GM18909 (cell line): ENCODE measurements at regions not wholly inside any gene's neighbourhood (a gene's known extent, or its start where the extent isn't known, plus 50 kb on each side); places are given as distances from the start of the nearest gene placed in this dataset.
"Not testable (repeated sequence)": the region's sequence is repeated elsewhere in the genome, so short reads cannot be mapped to it uniquely, and the experiment has no call there.

Source experiments
- ATAC-seq: cut with Tn5 transposase; IDR thresholded peaks from one replicate; pipeline ENCODE4 v1.9.1; 2021; ENCODE audit warnings: mild to moderate bottlenecking; ENCODE audit not compliant: unreplicated experiment, poor library complexity

DNA sequence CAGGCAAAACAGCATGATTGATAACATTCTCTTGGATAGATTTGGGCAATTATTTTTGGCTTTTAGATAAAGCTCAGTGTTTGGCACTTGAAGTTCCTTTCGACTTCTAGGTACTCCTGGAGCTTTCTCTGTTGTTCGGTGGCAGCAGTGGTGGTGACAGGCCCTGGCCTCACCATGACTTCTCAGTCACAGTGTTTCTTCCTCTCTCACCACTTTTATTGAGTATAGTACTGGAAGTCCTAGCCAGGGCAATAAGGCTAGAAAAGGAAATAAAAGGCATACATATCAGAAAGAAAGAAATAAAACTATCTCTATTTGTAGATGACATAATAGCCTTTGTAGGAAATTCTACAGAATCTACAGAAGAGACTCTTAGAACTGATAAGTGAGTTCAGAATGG is 101.2 kb upstream of the SIRPG start:
- no peak for ATAC-seq

GRCh38 chr20:1757606-1758512 is 100.3 kb upstream of the SIRPG start:
- ATAC-seq, result no peak

DNA sequence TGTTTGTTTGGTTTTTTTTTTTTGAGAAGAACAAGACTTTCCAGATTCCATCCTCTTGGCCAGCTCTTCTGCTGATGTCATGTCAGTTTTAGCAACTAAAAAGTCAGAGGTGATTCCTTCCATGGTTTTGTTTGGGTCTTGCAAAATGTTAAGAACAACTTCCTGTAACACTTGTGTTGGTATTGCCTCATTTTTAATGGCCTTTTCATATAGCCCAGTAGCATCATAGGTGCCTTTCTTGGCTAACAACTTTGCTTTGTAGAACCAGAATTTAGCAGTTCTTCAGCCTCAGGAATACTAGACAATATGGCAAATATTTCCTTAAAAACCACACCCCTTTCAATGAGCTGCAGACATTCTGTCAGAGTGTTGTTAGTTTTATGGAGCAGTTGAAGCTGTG is 99.5 kb upstream of the SIRPG start:
- ATAC-seq, result no peak

GRCh38 chr20:1754749-1755148 is 97.2 kb upstream of the SIRPG start:
- ATAC-seq, result no peak

GRCh38 chr20:1754306-1754705 is 96.7 kb upstream of the SIRPG start:
- ATAC-seq, result no peak

DNA sequence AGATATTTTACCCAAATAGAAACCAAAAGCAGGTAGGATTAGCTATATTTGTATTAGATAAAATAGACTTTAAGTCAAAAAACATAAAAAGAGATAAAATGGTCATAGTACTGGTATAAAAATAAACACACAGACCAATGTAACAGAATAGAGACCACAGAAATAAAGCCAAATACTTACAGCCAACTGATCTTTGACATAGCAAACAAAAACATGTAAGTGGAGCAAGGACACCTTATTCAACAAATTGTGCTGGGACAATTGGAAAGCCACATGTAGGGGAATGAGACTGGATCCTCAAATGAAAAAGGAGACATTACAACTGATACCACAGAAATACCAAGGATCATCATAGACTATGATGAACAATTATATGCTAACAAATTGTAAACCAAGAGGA is 94.5 kb upstream of the SIRPG start:
- no peak for ATAC-seq

GRCh38 chr20:1748777-1749176 is 91.2 kb upstream of the SIRPG start:
- ATAC-seq, result no peak

DNA sequence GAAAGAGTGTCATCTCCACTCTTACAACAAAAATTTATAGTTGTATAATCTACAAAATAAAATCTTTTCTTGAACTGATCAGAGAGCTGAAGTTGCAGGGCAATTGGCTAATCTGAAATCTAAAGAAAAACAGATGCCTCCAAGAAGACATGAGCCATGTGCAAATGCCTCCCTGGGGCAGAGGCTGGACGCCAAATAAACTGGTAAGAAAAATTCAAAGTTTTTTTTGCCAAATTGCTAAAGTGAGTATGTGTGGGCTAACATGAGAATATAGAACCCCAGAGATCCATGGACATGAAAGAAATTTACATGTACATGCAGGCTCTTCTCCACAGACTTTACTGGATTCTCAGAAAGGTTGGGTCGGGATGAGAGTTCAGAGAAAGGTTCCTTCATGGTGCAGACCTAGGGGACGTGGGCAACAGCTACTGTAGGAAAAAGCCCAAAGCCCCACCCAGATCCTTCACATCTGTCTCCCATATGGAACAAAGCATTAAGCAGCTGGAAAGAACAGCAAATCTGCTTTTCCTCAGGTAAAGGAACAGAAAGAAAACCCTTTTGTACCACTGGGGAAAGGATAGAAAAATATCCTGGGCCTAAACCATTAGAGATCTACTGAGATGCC is 90.5 kb upstream of the SIRPG start:
- ATAC-seq, result no peak

DNA sequence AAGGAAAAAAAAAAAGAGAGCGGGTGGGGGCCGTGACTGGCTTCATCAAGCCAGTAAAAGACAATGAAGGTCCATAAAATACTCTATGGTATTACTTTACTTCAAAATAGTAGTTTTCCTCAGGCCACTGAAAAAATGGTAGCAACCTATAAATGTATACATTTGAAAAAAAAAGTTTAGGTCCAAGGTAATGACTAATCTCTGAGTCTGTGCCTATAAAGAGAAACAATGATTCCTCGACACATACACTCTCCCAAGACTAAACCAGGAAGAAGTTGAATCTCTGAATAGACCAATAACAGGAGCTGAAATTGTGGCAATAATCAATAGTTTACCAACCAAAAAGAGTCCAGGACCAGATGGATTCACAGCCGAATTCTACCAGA is 84.5 kb upstream of the SIRPG start:
- ATAC-seq, result not testable (repeated sequence)

DNA sequence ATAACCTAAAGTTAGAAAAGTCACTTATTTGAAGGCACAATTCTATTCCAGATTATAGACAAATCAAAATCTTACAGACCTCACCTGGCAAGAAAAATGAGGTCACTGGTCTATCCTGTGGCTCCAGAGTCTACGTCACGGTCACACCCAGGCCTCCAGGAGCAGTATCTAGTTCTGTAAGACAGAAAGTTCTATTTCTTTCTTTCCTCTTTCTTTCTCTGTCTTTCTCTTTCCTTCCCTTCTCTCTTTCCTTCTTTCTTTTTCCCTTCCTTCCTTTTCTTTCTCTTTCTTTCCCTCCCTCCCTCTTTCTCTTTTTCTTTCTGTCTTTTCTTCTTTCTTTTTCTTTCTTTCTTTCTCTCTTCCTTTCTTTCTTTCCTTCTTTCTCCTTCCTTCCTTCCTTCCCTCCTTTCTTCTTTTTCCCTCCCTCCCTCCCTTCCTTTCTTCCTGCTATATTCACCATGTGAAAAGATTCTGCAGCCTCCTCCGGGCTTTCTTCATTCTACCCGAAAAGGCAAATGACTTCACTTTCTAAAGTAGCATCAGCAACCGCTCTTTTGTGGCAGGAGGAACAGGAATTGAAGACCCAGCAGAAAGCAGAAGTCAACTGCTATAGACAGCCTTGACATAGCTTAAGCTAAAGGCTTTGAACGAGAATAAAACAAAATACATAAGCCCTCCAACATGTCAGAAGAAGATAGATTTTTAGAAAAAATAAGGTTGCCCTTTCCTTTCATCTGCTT is 83.9 kb upstream of the SIRPG start:
- no peak for ATAC-seq

GRCh38 chr20:1737134-1737533 is 79.6 kb upstream of the SIRPG start:
- ATAC-seq, result no peak

- no peak for ATAC-seq
Measured at GRCh38 chr20:1735417-1736089, 78.0 kb upstream of the SIRPG start.

DNA sequence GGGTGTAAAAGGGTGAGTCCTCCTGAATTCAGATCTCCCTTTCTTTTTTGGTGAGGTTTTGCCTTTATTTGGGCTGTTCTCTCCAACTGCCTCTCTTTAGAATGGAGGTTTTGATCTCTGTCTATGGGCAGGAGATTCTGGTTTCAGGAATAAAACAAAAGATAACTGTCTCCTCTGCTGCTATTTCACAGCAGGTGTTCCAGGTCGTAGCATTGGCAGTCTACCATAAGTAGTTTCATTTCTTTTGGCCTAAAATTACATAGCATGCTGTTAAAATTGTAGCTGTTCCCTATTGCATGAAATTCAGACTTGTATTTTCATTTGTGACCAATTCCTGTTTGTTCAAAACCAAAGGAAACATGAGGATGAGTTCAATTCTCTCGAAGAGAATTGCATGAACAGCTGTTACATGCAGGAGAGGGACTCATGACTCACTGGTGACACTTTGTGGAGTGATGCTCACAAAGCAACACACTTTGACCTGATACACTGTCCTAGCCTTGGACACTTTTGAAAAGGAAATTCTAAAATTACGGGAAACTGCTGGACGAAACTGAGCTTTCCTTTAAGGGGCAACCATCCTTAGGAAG is 76.8 kb upstream of the SIRPG start:
- ATAC-seq, result no peak

GRCh38 chr20:1731828-1732375 is 74.3 kb upstream of the SIRPG start:
- not testable (repeated sequence) for ATAC-seq

GRCh38 chr20:1730981-1731711 is 73.6 kb upstream of the SIRPG start:
- not testable (repeated sequence) for ATAC-seq

- ATAC-seq, result not testable (repeated sequence)
Measured at GRCh38 chr20:1727303-1727702, 69.7 kb upstream of the SIRPG start.

DNA sequence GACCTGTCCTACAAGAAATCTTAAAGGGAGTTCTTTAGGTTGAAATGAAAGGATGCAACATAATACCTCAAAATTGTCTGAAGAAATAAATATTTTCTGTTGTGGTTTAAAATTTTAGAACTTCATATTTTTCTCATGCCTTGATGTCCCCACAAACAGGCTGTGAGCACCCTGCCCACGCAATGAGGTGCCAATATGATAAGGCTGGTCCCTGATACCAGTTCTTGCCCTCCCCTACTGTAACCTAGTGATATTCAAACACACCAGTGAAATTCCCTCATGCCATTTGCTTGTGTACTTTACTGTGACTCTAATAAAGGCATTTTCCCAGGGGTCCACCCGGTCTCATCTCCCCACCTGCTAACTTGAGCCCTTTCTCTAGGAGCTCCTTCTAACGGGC is 67.3 kb upstream of the SIRPG start:
- no peak for ATAC-seq

GRCh38 chr20:1722513-1723050 is 65.0 kb upstream of the SIRPG start:
- ATAC-seq, result no peak
